ENCODE measurements at regions not wholly inside any gene's neighbourhood (a gene's known extent, or its start where the extent isn't known, plus 50 kb on each side); places are given as distances from the start of the nearest gene placed in this dataset.
"Not testable (repeated sequence)": the region's sequence is repeated elsewhere in the genome, so short reads cannot be mapped to it uniquely, and the experiment has no call there.

DNA sequence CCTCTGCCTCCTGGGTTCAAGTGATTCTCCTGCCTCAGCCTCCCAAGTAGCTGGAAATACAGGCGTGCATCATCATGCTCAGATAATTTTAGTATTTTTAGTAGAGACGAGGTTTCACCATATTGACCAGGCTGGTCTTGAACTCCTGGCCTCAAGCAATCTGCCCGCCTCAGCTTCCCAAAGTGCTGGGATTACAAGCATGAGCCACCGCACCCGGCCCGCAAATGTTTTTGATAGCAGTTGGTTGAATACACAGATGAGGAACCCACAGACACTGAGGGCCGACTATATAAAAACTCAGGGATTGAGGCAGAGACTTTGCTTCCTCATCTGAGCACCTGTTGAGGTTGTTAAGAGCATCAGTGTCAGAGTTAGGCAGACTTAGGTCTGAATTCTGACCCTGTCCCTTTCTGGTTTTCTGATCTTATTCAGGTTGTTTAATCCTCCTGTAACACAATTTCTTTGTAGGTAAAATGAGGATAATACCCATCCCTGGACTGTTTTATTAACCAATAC is 84.7 kb downstream of the ZFP36L2 start:
- not testable (repeated sequence) for TF ChIP-seq EZH2phosphoT487 (IDR thresholded peaks at IDR 0.05; ENCODE audit: borderline replicate concordance, low read depth, low read length)
- TF ChIP-seq, protein P1, sequence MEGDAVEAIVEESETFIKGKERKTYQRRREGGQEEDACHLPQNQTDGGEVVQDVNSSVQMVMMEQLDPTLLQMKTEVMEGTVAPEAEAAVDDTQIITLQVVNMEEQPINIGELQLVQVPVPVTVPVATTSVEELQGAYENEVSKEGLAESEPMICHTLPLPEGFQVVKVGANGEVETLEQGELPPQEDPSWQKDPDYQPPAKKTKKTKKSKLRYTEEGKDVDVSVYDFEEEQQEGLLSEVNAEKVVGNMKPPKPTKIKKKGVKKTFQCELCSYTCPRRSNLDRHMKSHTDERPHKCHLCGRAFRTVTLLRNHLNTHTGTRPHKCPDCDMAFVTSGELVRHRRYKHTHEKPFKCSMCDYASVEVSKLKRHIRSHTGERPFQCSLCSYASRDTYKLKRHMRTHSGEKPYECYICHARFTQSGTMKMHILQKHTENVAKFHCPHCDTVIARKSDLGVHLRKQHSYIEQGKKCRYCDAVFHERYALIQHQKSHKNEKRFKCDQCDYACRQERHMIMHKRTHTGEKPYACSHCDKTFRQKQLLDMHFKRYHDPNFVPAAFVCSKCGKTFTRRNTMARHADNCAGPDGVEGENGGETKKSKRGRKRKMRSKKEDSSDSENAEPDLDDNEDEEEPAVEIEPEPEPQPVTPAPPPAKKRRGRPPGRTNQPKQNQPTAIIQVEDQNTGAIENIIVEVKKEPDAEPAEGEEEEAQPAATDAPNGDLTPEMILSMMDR (conservative IDR thresholded peaks at IDR 0.05; ENCODE audit: low read length) = not testable (repeated sequence)

All from OCI-LY7 (cell line).